Eye (tissue), 1 donor: ENCODE measurements at regions not wholly inside any gene's neighbourhood (a gene's known extent, or its start where the extent isn't known, plus 50 kb on each side); places are given as distances from the start of the nearest gene placed in this dataset.
A peak's percentile ranks its signal among the peaks of the same experiment; 100 is the strongest.
"Not testable (repeated sequence)": the region's sequence is repeated elsewhere in the genome, so short reads cannot be mapped to it uniquely, and the experiment has no call there.

Source experiments
- DNase-seq: peaks from one replicate; pipeline ENCODE4 v3.0.0-alpha.2; 2015

DNA sequence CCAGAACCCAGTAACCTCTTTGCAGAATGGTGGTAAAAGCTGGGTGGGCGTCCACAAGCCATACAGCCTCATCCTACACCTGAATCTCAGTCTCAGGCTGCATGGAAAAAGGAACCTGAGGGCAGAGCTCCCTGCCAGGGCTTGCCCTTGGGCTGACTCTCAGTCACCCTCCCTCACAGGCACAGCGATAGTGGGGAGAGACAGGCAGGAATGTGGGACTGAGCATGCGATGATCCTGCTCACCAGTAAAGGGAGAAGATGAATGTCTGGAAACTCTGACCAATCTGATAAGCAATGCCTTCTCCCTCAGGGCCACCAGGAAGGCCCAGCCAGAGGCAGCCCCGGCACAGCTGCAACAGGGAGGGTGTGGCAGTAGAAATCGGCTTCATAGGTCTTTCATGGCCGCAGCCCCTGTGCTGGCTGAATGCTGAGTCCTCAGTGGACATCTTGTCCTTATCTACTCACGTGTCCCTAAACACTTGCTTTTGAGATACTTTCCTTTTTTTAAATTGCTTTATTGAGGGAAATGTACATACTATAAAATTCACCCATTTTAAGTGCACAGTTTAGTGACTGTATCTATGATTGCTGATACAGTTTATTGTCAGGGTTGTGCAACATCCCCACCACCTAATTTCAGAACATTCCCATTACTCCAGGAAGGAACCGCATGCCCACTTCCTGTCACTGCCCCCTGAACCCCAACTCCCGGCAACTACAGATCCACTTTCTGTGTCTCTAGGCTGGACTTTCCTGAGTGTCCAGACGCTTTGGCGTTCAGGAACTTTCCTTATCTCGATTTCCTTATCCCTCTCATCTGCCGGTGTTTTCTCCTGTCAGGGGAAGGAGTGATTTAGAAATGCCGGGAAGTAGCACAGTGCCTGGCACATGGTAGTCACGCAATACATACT lies 258.1 kb downstream of the PCNX1 start:
- peak; percentile 22 for DNase-seq

DNA sequence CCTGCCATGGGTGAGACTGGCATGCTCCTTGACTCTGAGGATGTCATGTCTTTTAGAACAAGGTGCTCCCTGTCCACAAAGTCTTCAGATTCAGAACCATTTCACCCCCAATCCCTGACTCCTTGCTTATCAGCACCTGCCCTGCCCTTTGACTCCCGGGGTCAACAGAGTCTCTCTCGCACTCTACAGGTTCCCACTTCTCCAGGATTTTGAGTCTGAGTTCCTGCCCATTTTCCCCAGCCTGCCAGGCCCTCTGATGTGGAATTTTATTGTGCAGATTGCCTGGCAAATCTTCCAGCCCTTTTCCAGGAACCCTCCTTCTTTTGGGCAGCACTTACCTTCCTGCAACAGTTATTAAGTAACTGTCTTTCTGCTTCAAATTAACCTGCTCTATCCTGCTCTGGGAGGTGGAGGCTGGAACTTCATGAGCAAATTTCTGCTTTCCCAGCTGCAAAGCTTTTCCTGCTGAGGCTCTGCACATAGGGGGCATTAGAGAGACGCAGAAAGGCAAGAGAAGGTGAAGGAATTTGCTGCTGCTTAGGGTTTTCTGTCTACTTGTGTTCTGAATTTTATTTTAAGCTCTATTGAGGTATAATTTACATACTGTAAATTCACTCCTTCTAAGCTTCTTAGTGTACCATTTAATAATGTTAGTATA lies 259.1 kb downstream of the PCNX1 start:
- DNase-seq: peak; percentile 73

DNA sequence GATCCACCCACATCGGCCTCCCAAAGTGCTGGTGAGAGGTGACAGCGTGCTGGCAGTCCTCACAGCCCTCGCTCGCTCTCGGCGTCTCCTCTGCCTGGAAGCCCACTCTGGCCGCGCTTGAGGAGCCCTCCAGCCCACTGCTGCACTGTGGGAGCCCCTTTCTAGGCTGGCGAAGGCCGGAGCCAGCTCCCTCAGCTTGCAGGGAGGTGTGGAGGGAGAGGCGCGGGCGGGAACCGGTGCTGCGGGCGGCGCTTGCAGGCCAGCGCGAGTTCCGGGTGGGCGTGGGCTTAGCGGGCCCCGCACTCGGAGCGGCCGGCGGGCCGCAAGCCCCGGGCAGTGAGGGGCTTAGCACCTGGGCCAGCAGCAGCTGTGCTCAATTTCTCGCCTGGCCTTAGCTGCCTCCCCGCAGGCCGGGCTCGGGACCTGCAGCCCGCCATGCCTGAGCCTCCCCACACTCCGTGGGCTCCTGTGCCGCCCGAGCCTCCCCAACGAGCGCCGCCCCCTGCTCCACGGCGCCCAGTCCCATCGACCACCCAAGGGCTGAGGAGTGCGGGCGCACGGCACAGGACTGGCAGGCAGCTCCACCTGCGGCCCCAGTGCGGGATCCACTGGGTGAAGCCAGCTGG lies 260.2 kb downstream of the PCNX1 start:
- DNase-seq: not testable (repeated sequence)

DNA sequence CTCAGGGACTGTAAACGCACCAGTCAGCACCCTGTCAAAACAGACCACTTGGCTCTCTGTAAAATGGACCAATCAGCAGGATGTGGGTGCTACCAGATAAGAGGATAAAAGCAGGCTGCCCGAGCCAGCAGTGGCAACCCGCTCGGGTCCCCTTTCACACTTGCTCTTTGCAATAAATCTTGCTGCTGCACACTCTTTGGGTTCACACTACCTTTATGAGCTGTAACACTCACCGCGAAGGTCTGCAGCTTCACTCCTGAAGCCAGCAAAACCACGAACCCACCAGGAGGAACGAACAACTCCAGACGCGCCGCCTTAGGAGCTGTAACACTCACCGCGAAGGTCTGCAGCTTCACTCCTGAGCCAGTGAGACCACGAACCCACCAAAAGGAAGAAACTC lies 260.9 kb downstream of the PCNX1 start:
- DNase-seq: not testable (repeated sequence)

DNA sequence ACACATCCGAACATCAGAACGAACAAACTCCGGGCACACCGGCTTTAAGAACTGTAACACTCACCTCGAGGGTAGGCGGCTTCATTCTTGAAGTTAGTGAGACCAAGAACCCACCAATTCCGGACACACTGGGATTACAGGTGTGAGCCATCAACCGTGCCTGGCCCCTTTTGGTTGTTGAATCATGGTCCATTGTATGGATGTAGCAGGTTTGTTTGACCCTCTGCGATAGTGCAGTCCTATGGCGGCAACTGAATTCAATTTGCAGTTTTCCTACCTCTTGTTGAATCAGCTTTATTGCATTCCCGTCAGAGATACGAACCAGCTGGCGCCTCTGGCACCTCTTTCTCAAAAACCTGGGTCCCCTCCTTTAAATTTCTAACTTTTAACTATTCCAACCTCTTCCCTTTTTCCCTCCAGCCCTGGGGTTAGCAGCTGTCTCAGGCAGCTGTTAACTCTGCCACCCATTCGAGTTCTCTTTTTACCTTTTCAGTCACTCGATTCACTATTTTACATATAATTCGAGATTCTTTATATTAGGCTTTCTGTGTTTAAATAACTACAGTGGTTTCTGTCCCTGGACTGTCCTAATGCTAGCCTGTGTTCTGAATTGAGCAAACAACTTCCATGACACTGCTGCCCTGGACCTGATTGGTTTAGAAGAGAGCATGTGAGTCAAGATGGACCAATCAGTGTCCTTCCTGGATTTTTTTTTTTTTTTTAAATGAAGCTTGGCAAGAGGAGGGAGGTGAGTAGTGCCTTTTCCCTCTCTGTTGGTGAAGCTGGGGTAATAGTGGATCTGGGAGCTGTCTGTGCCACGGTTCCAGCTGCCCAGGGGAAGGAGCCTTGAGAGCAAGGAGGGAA lies 261.5 kb downstream of the PCNX1 start:
- no peak for DNase-seq

DNA sequence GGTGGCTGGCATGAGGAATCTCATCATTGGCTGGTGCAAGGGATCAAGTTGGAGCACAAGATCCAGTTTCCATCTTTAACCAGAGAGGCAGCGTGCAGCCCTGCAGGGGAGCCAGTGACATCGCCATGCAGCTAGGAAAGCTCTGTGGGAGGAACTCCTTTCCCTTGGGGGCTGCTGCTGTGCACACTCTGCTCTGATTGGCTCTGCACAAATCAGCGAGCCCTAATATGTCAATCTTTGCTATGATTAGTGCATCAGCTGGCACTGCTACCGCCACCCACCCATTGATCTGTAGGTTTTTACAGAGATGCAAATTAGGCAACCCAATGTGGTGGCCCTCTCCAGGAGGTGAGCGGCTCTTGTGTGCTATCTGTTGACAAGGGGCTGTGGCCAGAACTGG lies 262.6 kb downstream of the PCNX1 start:
- no peak for DNase-seq

DNA sequence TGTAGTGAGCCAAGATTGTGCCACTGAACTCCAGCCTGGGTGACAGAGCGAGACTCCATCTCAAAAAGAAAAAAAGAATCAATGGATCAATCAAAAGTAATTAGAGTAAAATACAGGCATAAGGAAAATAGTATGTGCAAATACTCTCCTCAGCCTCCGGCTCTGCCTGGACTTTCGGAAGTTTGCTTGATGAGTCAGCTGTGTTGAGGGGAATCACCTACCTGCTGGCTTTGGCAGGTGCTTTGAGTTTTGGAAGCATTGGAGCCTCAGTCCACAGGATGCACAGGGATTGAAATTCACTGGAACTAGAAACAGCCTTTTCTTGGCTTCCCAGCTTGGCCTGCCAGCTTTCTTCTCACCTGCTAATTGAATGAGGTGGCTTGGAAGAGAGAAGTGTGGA lies 268.2 kb downstream of the PCNX1 start:
- DNase-seq: no peak

DNA sequence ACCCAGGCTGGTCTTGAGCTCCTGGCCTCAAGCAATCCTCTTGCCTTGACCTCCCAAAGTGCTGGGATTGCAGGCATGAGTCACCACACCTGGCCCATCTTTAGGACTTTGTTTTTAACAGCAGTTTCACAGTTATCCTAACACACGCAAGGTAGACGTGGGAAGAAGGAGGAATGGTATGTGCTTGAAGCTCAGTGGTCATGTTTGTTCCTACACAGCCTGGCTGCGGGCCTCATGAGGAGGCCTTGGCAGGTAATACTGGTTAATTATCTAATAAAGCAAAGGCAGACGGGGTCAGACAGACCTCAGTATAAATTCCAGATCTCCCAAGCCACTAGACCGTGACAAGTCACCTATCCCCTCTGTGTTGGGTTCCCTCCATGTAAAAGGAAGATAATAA lies 271.8 kb downstream of the PCNX1 start:
- DNase-seq: no peak

DNA sequence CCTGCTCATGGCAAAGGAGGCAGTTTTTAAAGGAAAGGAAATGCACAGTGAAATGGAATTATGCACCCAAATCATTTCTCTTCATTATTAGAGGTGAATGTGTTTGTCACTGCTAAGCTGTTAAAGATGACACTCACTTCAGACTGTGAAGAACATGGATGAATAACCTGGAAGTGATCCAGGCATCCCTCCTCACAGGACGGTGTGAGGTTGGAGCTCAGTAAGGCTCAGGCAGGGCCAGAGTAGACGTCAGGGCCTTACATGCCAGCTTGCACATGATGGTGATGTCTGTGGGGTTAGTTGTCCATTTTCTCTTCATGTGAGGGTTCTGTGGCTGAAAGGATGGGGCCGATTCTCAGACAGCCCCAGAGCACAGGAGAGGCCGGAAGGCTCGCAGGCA lies 273.1 kb downstream of the PCNX1 start:
- DNase-seq: no peak

DNA sequence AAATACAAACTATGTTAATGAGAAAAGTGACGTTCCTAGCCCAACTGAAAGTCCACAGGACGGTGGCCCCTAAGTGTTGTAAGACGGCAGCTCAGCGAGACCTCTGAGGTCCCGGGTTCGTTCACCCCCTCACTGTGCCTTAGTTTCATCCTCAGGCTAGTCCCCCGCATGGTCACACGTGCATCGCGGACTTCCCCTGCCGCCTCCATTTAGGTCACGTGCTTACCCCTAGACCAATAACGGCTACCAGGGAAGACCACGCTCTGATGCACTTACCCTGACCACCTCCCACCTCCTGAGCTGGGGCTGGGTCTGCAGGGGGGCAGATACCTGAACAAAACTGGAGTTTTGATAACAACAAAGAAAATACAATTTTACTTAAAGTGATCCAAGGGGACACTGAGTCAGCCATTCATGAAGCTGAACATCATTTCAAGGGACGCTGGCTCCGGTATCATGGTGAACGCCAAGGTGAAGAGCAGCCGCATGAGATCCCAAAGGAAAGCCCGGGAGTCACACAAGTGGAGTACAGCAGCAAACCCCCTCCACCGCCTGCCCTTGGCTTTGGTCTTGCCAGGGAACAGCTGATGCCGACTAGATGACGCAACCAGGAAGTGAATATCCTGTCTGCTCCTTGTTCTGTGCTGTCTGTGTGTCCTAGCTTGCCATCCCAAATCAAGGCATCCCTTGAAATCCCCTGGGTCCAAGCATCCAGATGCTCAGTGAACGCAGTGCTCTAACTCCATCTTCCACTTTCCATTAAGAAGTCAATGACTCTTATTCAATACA lies 274.1 kb downstream of the PCNX1 start:
- DNase-seq: no peak

DNA sequence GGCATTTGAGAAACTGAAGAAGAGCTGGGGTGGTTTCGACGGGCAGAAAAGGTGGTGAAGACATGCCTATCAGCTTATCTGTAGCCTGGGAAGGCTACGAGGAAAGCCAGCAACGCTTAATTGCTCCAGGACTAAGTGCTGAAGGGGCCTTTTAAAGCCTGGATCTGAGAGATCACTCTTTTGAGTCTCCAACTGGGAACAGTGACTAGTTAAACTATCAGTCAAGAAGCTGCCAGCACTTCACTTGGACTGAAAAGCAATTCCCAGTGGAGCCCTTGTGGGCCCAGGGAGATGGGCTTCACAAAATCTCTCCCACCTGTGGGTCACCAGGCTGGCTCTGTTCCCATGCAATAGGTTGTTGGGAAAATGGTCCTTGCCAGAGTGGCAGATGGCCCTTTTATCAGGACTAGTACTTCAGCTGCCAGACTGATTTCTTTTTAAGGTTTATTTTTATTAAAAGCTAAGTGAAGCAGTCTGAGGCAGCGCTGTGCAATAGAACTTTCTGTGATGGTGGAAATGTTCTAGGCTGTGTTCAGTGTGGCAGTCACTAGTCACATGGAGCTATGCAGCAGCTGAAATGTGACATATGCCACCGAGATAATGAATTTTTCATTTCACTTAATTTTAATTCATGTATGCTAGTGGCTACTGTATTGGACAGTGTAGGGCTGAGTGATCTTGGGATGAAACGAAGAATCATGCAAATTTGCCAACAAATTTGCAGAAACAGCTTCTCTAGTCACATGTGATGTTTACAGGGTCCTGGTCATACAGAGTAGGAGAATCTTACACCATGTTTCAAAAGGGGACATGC lies 276.8 kb downstream of the PCNX1 start:
- DNase-seq: no peak

DNA sequence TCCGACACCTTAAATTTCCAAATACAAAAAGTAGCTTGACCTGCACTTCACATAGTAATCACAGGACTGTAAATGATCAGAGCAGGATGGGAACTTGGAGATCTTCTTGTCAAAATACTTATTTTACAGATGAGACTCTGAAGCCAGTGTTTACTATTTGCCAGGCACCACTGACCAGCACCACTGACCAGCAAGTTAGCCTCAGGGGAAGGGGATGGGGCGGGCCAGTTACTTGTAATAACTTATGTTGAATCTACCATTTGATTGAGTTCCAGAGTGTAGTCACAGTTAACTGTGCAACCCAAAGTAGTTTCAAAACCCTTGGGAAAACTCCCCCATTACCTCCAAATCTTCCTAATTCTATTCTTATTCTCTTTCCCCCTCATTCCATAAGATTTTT lies 278.4 kb downstream of the PCNX1 start:
- DNase-seq: no peak

DNA sequence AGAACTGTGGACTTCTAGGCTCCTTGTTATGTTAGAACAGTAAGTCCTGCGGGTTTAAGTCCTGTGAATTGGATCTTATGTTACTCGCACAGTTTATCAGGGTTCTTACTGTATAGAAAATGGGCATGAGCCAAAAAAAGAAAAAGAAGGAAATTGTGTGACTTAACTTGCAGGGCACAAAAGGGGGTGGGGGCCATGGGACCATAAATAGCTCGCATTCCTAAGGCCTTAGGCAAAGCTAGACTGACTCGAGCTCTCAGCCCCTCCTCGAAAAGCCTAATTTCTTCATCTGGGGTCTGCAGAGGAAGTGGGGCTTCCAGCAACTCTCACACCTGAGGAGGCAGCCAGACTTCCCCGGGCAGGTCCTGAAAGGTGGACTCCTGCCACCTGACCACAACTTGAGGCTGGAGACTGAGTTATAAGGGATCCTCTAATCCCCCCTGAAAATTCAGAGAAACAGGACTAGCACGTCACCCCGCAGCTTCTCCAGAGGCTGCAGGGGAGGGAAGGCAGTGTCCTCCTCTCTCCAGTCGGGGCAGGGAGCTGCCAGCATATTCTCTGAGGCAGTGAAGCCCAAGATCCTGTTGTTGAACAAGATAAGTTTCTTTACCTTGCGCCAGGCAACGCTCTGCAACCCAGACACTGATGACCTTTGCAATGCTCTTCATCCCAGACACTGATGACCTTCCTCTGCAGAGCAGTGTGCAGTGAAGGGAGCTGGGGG lies 280.5 kb downstream of the PCNX1 start:
- peak; percentile 24 for DNase-seq

DNA sequence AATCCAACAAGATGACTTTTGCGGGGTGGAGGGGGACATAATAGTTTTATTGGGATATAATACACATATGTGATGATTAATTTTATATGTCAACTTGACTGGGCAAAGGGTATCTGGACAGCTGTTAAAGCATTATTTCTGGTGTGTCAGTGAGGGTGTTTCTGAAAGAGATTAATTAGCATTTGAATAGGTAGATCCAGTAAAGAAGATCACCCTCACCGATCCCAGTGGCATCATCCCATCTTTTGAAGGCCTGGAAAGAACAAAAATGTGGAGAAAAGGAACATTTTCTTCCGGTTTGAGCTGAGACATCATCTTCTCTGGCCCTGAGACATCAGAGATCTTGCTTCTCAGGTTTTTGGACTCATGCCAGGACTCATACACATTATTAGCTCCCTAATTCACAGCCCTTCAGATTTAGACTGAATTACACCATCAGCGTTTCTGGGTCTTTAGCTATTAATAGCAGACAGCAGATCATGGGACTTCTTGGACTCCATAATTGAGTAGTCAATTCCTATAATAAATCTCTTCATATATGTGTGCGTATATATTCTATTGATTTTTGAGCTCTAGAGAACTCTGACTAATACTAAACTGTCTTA lies 283.6 kb downstream of the PCNX1 start:
- DNase-seq: no peak

DNA sequence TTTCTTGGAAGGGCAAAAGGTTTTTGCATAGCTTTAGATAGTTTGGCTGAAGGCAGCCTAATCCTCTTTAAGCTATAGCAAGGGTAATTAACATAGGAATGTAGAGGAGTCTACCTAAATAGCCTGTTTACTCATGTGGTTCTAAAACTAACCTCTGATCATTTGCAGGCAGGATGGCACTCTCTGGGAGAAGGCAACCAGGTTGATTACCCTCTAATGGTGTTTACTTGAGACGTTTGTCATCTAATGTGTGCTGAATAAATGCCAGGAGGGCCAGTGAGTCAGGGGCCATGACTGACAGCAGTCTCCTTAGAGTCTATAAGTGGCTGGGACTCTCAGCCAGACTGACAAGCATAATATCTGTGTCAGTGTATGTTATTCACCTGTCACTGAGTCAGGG lies 286.4 kb downstream of the PCNX1 start:
- no peak for DNase-seq

DNA sequence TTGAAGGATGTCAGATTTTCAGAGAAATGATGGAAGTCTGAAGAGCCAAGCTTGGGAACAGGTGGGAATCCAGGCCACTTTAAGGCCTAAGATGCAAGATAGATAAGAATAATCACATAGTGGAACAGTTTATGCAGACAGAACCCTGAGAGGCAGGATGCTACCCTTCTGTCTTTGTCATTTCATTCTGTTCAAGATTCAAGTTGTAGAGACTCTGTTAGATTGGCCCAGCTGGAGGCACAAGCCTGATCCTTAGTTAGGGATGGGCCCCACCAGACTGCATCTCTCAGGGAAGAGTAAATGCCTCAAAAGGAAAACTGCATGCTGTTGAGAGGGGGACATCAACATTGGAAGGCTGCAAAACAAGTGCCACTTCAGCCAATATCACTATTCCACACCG lies 287.0 kb downstream of the PCNX1 start:
- no peak for DNase-seq

DNA sequence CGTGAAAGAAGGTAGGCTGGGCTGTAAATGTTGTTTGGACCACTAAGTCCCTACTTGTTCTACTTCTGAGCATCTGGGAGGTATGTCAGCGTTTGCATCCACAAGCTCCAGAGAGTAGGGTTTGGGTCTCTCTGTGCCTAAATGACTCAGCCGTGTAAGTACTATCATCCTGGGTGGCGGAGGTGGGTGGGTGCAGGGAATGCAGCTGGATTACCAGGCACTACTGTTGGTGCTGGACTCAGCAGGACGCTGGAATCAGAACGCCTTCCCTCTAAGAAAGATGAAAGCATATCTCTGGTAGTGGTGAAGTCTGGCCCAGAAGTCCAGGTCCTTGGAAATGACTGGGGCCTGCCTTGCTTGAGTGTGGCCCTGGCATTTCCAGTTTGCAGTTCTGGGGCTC lies 289.7 kb downstream of the PCNX1 start:
- no peak for DNase-seq

DNA sequence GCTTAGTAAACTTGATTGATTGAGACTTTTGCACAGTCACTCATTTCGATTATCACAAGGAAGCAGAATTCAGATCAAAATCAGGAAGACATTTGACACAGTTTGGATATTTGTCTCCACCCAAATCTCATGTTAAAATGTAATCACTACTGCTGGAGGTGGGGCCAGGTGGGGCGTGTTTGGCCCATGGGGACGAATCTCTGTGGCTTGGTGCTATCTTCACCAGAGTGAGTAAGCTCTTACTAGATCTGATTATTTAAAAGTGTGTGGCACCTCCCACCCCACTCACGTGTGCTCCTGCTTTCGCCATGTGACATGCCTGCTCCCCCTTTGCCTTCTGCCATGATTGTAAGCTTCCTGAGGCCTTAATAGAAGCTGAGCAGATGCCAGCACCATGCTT lies 291.4 kb downstream of the PCNX1 start:
- DNase-seq: no peak

DNA sequence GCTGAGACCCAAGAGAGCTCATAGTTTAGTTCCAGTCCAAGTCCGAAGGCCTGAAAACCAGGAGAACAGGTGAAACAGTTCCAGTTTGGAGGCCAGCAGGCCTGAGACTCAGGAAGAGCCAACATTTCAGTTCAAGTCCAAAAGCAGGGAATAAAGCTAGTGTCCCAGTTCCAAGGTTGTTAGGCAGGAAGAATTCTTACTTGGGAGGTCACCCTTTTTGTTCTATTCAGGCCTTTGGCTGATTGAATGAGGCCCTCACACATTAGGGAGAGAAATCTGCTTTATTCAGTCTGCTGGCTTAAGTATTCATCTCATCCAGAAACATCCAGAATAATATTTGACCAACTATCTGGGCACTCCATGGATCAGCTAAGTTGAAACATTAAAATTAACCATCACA lies 294.6 kb downstream of the PCNX1 start:
- no peak for DNase-seq

DNA sequence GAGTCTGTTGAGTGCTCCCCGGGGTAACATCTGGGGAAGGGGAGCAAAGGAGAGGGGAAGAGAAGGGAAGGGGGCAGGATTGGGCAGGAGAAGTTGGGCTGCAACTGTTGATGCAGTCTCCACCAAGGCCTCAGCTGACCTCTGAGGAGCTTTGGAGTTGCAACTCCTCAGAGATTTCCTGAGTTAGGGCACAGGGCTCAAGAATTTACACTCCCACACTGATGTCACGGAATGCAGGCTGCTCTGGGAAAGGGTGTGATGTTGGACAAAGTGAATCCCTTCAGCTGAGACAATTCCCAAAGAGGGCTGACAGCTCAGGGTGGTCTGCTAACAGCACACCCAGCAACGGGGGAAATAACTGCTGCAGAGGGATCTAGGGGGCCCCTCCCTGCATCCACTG lies 295.6 kb downstream of the PCNX1 start:
- DNase-seq: no peak
